PC-3 (cell line): ENCODE measurements at regions not wholly inside any gene's neighbourhood (a gene's known extent, or its start where the extent isn't known, plus 50 kb on each side); places are given as distances from the start of the nearest gene placed in this dataset.

Source experiments
- ATAC-seq: fragments of 200-7000 bp; cut with Tn5 transposase; 2 replicates; pipeline ENCODE4 v1.9.1; 2020; ENCODE audit warnings: mild to moderate bottlenecking, moderate library complexity
- BruUV-seq: library from RNA; stranded (reverse); fragments of 400-500 nt; replicated peaks from 2 replicates; lab custom pipeline; 2021; lab: Mats Ljungman, UMichigan
- CTCF ChIA-PET: fragments of 300-600 bp; sonication (Branson Sonifier 250); formaldehyde crosslinking; loops from one replicate; lab custom pipeline; 2022; ENCODE audit warnings: antibody characterized with exemption; lab: Charles Lee
- POLR2A ChIA-PET: fragments of 300-600 bp; sonication (Branson Sonifier 250); formaldehyde crosslinking; loops from one replicate; lab custom pipeline; 2022; ENCODE audit warnings: antibody characterized with exemption; ENCODE audit not compliant: unreplicated experiment; lab: Charles Lee
- DNase-seq: peaks from one replicate; pipeline ENCODE4 v3.0.0-alpha.2; 2015
- H2AFZ ChIP-seq: fragments of 300-600 bp; sonication (generic); 2 replicates; pipeline ENCODE4 v1.6.0; 2016; ENCODE audit warnings: antibody characterized with exemption, low read length
- H3F3A ChIP-seq: fragments of 300-600 bp; sonication (generic); one replicate; pipeline ENCODE4 v1.6.0; 2017; ENCODE audit warnings: antibody characterized with exemption, low read length, control low read depth, mild to moderate bottlenecking; ENCODE audit not compliant: unreplicated experiment
- H3K27ac ChIP-seq: fragments of 300-600 bp; sonication (generic); 2 replicates; pipeline ENCODE4 v1.5.1; 2016; ENCODE audit warnings: mild to moderate bottlenecking, low read length
- H3K27me3 ChIP-seq: fragments of 300-600 bp; sonication (generic); 2 replicates; pipeline ENCODE4 v1.6.1; 2016; ENCODE audit warnings: low read length, mixed read lengths
- H3K36me3 ChIP-seq: fragments of 300-600 bp; sonication (generic); 2 replicates; pipeline ENCODE4 v1.6.1; 2016; ENCODE audit warnings: low read depth, mixed run types, low read length, mixed read lengths
- H3K4me1 ChIP-seq: fragments of 300-600 bp; sonication (generic); 2 replicates; pipeline ENCODE4 v1.5.1; 2016; ENCODE audit warnings: low read length; ENCODE audit not compliant: insufficient read depth
- H3K4me2 ChIP-seq: fragments of 300-600 bp; sonication (generic); 2 replicates; pipeline ENCODE4 v1.6.0; 2016; ENCODE audit warnings: low read length
- H3K4me3 ChIP-seq: fragments of 300-600 bp; sonication (generic); 2 replicates; pipeline ENCODE4 v1.5.1; 2016; ENCODE audit warnings: mild to moderate bottlenecking, low read length, mixed read lengths
- H3K79me2 ChIP-seq: fragments of 300-600 bp; sonication (generic); 2 replicates; pipeline ENCODE4 v1.6.1; 2017; ENCODE audit warnings: low read length, mixed read lengths
- H3K9ac ChIP-seq: fragments of 300-600 bp; sonication (generic); 2 replicates; pipeline ENCODE4 v1.6.0; 2016; ENCODE audit warnings: mild to moderate bottlenecking, low read length
- H3K9me2 ChIP-seq: fragments of 300-600 bp; sonication (generic); replicated peaks from 2 replicates; pipeline ENCODE4 v1.6.1; 2016; ENCODE audit warnings: mixed run types, low read length, mixed read lengths
- H3K9me3 ChIP-seq: fragments of 300-600 bp; sonication (generic); 2 replicates; pipeline ENCODE4 v1.6.1; 2016; ENCODE audit warnings: low read length, mixed read lengths
- H4K20me1 ChIP-seq: fragments of 300-600 bp; sonication (generic); 2 replicates; pipeline ENCODE4 v1.6.1; 2016; ENCODE audit warnings: low read length, mixed read lengths
- CTCF ChIP-seq: fragments of 300-600 bp; sonication (generic); conservative IDR thresholded peaks from 2 replicates; pipeline ENCODE4 v1.5.1; 2017; ENCODE audit warnings: antibody characterized with exemption, low read depth, mild to moderate bottlenecking, low read length
- EZH2 ChIP-seq: fragments of 300-600 bp; sonication (generic); IDR thresholded peaks from one replicate; pipeline ENCODE4 v1.6.1; 2017; ENCODE audit warnings: antibody characterized with exemption, mild to moderate bottlenecking, low read length; ENCODE audit not compliant: unreplicated experiment
- EZH2phosphoT487 ChIP-seq: fragments of 300-600 bp; sonication (generic); IDR thresholded peaks from 2 replicates; pipeline ENCODE4 v1.6.1; 2018; ENCODE audit warnings: mild to moderate bottlenecking, antibody characterized with exemption, low read length, borderline replicate concordance
- intact Hi-C: fragments of 100-400 bp; cut with micrococcal nuclease; formaldehyde crosslinking; loops from 2 replicates; pipeline ENCODE4 v1.9.0; 2023

GRCh38 chrX:65921363-65921762 lies 118.5 kb downstream of the VSIG4 start:
- Histone ChIP-seq H3K9me3 (no peaks in the 10 kb centered on the region), H3K36me3 (no peaks in the 10 kb centered on the region), H3K4me1 (no peaks in the 10 kb centered on the region), H3K9ac (no peak overlapping the region), H3K27ac (no peak overlapping the region), H3F3A (no peaks in the 10 kb centered on the region), H2AFZ (no peak overlapping the region), H3K4me3 (no peak overlapping the region), H3K4me2 (no peak overlapping the region), H3K9me2 (no peaks in the 10 kb centered on the region), H4K20me1 (no peaks in the 10 kb centered on the region), H3K79me2 (no peaks in the 10 kb centered on the region), H3K27me3 (no peaks in the 10 kb centered on the region)
- CTCF ChIA-PET: no interaction called here
- POLR2A ChIA-PET: no interaction called here
- ATAC-seq (no peak), DNase-seq (no peak)
- TF ChIP-seq EZH2: no peak
- TF ChIP-seq EZH2phosphoT487: no peak
- no peak for TF ChIP-seq CTCF
- intact Hi-C loops: no loop called here
- no TSS peak for BruUV-seq

GRCh38 chrX:65920620-65921019 lies 119.3 kb downstream of the VSIG4 start:
- ATAC-seq: no peak

More at GRCh38 chrX:65920620-65921019, 119.3 kb downstream of the VSIG4 start:
- H3K27me3 ChIP-seq: no peaks in the 10 kb centered on the region
- no peaks in the 10 kb centered on the region for H3K9me3 ChIP-seq
- H3K9me2 ChIP-seq: no peaks in the 10 kb centered on the region
- H2AFZ ChIP-seq: no peak overlapping the region
- no peak overlapping the region for H3K9ac ChIP-seq
- H3F3A ChIP-seq: no peaks in the 10 kb centered on the region
- intact Hi-C loops: no loop called here
- no peak for DNase-seq
- H3K36me3 ChIP-seq: no peaks in the 10 kb centered on the region
- H3K79me2 ChIP-seq: no peaks in the 10 kb centered on the region
- H3K27ac ChIP-seq: no peak overlapping the region
- TF ChIP-seq CTCF: no peak
- TF ChIP-seq EZH2phosphoT487: no peak
- TF ChIP-seq EZH2: no peak
- no peaks in the 10 kb centered on the region for H3K4me1 ChIP-seq
- BruUV-seq: no TSS peak
- ChIA-PET POLR2A (no interaction called here), CTCF (no interaction called here)
- H4K20me1 ChIP-seq: no peaks in the 10 kb centered on the region
- H3K4me3 ChIP-seq: no peak overlapping the region
- H3K4me2 ChIP-seq: no peak overlapping the region
